KMS-11 (cell line): ENCODE measurements at regions not wholly inside any gene's neighbourhood (a gene's known extent, or its start where the extent isn't known, plus 50 kb on each side); places are given as distances from the start of the nearest gene placed in this dataset.
A peak's percentile ranks its signal among the peaks of the same experiment; 100 is the strongest.

Experiments
- H2AFZ ChIP-seq: fragments of 200-600 bp; sonication (generic); 2 replicates; pipeline ENCODE4 v1.6.1; 2016; ENCODE audit warnings: antibody characterized with exemption, mixed run types, low read depth
- H3K27ac ChIP-seq: fragments of 200-600 bp; sonication (generic); 2 replicates; pipeline ENCODE4 v1.6.1; 2016; ENCODE audit warnings: mild to moderate bottlenecking, mixed run types
- H3K27me3 ChIP-seq: fragments of 200-600 bp; sonication (generic); 2 replicates; pipeline ENCODE4 v1.6.1; 2017; ENCODE audit warnings: mild to moderate bottlenecking, low read depth, mixed run types, moderate library complexity; ENCODE audit not compliant: insufficient read depth
- H3K36me3 ChIP-seq: fragments of 200-600 bp; sonication (generic); 2 replicates; pipeline ENCODE4 v1.6.1; 2017; ENCODE audit warnings: mild to moderate bottlenecking, mixed run types; ENCODE audit not compliant: insufficient read depth
- H3K4me1 ChIP-seq: fragments of 200-600 bp; sonication (generic); 2 replicates; pipeline ENCODE4 v1.6.1; 2016; ENCODE audit warnings: mild to moderate bottlenecking, low read depth, mixed run types; ENCODE audit not compliant: poor library complexity, severe bottlenecking
- H3K4me2 ChIP-seq: fragments of 200-600 bp; sonication (generic); 2 replicates; pipeline ENCODE4 v1.7.0; 2016; ENCODE audit warnings: mild to moderate bottlenecking, mixed run types
- H3K4me3 ChIP-seq: fragments of 200-600 bp; sonication (generic); IDR thresholded peaks from 2 replicates; pipeline ENCODE4 v1.6.1; 2017; ENCODE audit warnings: low read depth, low read length, mixed read lengths; ENCODE audit not compliant: insufficient read depth
- H3K79me2 ChIP-seq: fragments of 200-600 bp; sonication (generic); 2 replicates; pipeline ENCODE4 v1.6.1; 2016; ENCODE audit warnings: low read depth, mixed run types; ENCODE audit not compliant: insufficient read depth
- H3K9ac ChIP-seq: fragments of 200-600 bp; sonication (generic); 2 replicates; pipeline ENCODE4 v1.6.1; 2016; ENCODE audit warnings: mild to moderate bottlenecking, mixed run types
- H4K20me1 ChIP-seq: fragments of 200-600 bp; sonication (generic); 2 replicates; pipeline ENCODE4 v1.6.1; 2016; ENCODE audit warnings: mild to moderate bottlenecking, mixed run types; ENCODE audit not compliant: insufficient read depth
- TF ChIP-seq, protein P1 (sequence below): fragments of 200-600 bp; sonication (generic); conservative IDR thresholded peaks from 2 replicates; pipeline ENCODE4 v1.6.1; 2017; ENCODE audit warnings: low read depth, mild to moderate bottlenecking, antibody characterized with exemption, low read length, moderate library complexity, mixed read lengths

DNA sequence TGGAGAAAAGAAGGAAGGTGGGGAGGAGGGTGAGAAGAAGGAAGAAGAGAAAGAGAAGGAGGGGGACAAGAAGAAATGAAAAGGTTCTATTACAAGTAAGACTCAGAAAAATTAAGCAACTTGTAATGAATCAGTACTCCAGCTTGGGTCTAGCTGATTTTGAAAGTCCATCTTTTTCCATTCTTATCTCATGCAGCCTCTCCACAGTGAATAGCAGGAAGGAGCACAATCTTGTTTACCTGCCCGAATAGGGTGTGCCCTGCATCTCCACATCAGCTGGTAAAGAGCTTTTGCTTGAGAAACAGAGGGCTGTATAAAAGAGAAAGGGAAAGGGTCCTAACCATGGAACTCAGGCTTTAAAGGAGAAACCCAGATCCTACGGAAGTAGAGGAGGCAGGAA, 348.8 kb downstream of the TPBG start:
- Histone ChIP-seq H3K27me3 (no peaks in the 10 kb centered on the region), H4K20me1 (no peaks in the 10 kb centered on the region), H3K36me3 (no peaks in the 10 kb centered on the region), H2AFZ (no peak overlapping the region), H3K4me1 (no peaks in the 10 kb centered on the region), H3K4me3 (no peak overlapping the region), H3K4me2 (no peak overlapping the region), H3K9ac (no peak overlapping the region), H3K27ac (no peak overlapping the region), H3K79me2 (no peaks in the 10 kb centered on the region)
- TF ChIP-seq, protein P1, sequence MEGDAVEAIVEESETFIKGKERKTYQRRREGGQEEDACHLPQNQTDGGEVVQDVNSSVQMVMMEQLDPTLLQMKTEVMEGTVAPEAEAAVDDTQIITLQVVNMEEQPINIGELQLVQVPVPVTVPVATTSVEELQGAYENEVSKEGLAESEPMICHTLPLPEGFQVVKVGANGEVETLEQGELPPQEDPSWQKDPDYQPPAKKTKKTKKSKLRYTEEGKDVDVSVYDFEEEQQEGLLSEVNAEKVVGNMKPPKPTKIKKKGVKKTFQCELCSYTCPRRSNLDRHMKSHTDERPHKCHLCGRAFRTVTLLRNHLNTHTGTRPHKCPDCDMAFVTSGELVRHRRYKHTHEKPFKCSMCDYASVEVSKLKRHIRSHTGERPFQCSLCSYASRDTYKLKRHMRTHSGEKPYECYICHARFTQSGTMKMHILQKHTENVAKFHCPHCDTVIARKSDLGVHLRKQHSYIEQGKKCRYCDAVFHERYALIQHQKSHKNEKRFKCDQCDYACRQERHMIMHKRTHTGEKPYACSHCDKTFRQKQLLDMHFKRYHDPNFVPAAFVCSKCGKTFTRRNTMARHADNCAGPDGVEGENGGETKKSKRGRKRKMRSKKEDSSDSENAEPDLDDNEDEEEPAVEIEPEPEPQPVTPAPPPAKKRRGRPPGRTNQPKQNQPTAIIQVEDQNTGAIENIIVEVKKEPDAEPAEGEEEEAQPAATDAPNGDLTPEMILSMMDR, result no peak

DNA sequence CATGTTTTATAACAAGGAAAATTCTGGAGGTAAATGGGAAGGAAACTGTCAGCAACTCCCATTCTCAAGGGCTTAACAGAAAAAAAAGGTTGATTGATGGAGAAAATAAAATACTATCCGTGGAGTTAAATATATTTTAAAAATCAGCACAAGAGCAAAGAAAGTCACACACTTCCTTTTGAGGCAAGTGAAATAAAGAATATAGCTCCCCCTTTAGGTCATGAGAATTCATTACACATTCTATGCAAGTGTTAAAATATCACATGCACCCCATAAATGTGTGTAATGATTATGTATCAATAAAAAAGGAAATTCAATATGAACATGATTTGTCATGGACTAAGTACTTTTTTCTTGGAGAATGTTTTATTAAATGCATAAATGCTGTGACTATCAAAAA, 349.2 kb downstream of the TPBG start:
- Histone ChIP-seq H2AFZ (no peak overlapping the region), H3K79me2 (no peaks in the 10 kb centered on the region), H3K4me1 (no peaks in the 10 kb centered on the region), H3K4me2 (no peak overlapping the region), H3K27ac (no peak overlapping the region), H3K4me3 (no peak overlapping the region), H3K27me3 (no peaks in the 10 kb centered on the region), H3K36me3 (no peaks in the 10 kb centered on the region), H3K9ac (no peak overlapping the region), H4K20me1 (no peaks in the 10 kb centered on the region)
- TF ChIP-seq, protein P1, result peak; percentile 35; the same call in 1 of the 2 replicates

GRCh38 chr6:82720992-82721391, 344.6 kb downstream of the UBE3D start:
- Histone ChIP-seq H3K9ac (no peak overlapping the region), H3K36me3 (no peaks in the 10 kb centered on the region), H3K4me3 (no peak overlapping the region), H3K27ac (no peak overlapping the region), H3K4me1 (no peaks in the 10 kb centered on the region), H4K20me1 (no peaks in the 10 kb centered on the region), H3K4me2 (no peak overlapping the region), H3K27me3 (no peaks in the 10 kb centered on the region), H3K79me2 (no peaks in the 10 kb centered on the region), H2AFZ (no peak overlapping the region)
- TF ChIP-seq, protein P1, result no peak

DNA sequence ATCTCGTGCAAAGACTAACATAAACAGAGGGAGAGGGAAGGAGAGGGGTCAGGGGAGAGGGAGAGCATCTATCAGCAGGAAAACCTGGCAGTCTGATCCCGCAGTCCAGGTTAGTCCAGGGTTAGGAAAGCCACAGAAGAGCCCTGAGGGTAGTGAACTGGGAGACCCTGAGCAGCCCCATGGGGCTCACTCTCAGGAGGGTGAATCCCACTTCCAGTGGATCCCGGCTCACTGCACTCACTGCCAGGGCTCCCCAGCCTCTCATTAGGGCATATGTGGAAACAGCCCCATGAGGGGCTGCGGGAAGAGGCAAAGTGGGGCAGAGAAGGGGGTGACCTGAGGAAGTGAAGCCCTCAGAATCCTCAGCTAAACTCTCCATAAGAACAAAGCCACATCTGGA, 329.9 kb downstream of the UBE3D start:
- Histone ChIP-seq H3K4me1 (no peaks in the 10 kb centered on the region), H3K4me2 (no peak overlapping the region), H4K20me1 (no peaks in the 10 kb centered on the region), H3K27ac (no peak overlapping the region), H3K36me3 (no peaks in the 10 kb centered on the region), H3K27me3 (no peaks in the 10 kb centered on the region), H3K9ac (no peak overlapping the region), H3K4me3 (no peak overlapping the region), H3K79me2 (no peaks in the 10 kb centered on the region), H2AFZ (no peak overlapping the region)
- TF ChIP-seq, protein P1, result no peak
